Astrocyte (in vitro differentiated cells and primary cell): ENCODE measurements at regions not wholly inside any gene's neighbourhood (a gene's known extent, or its start where the extent isn't known, plus 50 kb on each side); places are given as distances from the start of the nearest gene placed in this dataset.

Experiments used
- DNase-seq: peaks from one replicate; pipeline ENCODE4 v3.0.0-alpha.2; 2010; ENCODE audit warnings: low read depth
- FAIRE-seq: peaks from 2 replicates; lab custom pipeline; 2011; peaks lifted over from hg19 to GRCh38; lab: Jason Lieb, UNC
- H2AFZ ChIP-seq: 2 replicates; pipeline ENCODE4 v1.6.0; 2012; ENCODE audit warnings: low read depth, low read length, inconsistent platforms
- H3K27ac ChIP-seq: 2 replicates; pipeline ENCODE4 v1.5.1; 2011; ENCODE audit warnings: low read depth, low read length, inconsistent platforms
- H3K27me3 ChIP-seq: 2 replicates; pipeline ENCODE4 v1.6.0; 2011; ENCODE audit warnings: low read length, inconsistent platforms; ENCODE audit not compliant: insufficient read depth
- H3K36me3 ChIP-seq: 2 replicates; pipeline ENCODE4 v1.5.1; 2011; ENCODE audit warnings: low read length, inconsistent platforms; ENCODE audit not compliant: insufficient read depth
- H3K4me1 ChIP-seq: 2 replicates; pipeline ENCODE4 v1.5.1; 2011; ENCODE audit warnings: low read length, inconsistent platforms; ENCODE audit not compliant: insufficient read depth
- H3K4me2 ChIP-seq: 2 replicates; pipeline ENCODE4 v1.6.0; 2012; ENCODE audit warnings: low read length, inconsistent platforms
- H3K4me3 ChIP-seq: 2 replicates; pipeline ENCODE4 v1.5.1; 2011; ENCODE audit warnings: low read depth, mild to moderate bottlenecking, low read length, inconsistent platforms; ENCODE audit not compliant: insufficient read depth
- H3K79me2 ChIP-seq: 2 replicates; pipeline ENCODE4 v1.6.0; 2012; ENCODE audit warnings: mild to moderate bottlenecking, low read length, inconsistent platforms; ENCODE audit not compliant: insufficient read depth
- H3K9ac ChIP-seq: 2 replicates; pipeline ENCODE4 v1.6.0; 2012; ENCODE audit warnings: mild to moderate bottlenecking, low read length, inconsistent platforms
- H3K9me3 ChIP-seq: 2 replicates; pipeline ENCODE4 v1.5.1; 2012; ENCODE audit warnings: low read depth, mild to moderate bottlenecking, low read length, inconsistent platforms; ENCODE audit not compliant: insufficient read depth
- H4K20me1 ChIP-seq: 2 replicates; pipeline ENCODE4 v1.6.0; 2012; ENCODE audit warnings: low read length, inconsistent platforms; ENCODE audit not compliant: insufficient read depth
- H3K27ac Mint-ChIP-seq: one replicate; pipeline ENCODE4 v1.8.0; 2021; ENCODE audit warnings: mild to moderate bottlenecking, mixed read lengths; ENCODE audit not compliant: unreplicated experiment
- H3K27me3 Mint-ChIP-seq: one replicate; pipeline ENCODE4 v1.8.0; 2021; ENCODE audit warnings: low read depth, mixed read lengths; ENCODE audit not compliant: unreplicated experiment
- H3K36me3 Mint-ChIP-seq: one replicate; pipeline ENCODE4 v1.8.0; 2021; ENCODE audit warnings: low read depth, mixed read lengths; ENCODE audit not compliant: unreplicated experiment
- H3K4me1 Mint-ChIP-seq: one replicate; pipeline ENCODE4 v1.8.0; 2021; ENCODE audit warnings: low read depth, mixed read lengths; ENCODE audit not compliant: unreplicated experiment
- H3K4me3 Mint-ChIP-seq: one replicate; pipeline ENCODE4 v1.8.0; 2021; ENCODE audit warnings: mild to moderate bottlenecking, moderate library complexity, mixed read lengths; ENCODE audit not compliant: unreplicated experiment
- H3K9me3 Mint-ChIP-seq: one replicate; pipeline ENCODE4 v1.8.0; 2021; ENCODE audit warnings: mild to moderate bottlenecking, mixed read lengths; ENCODE audit not compliant: unreplicated experiment
- EZH2 ChIP-seq: IDR thresholded peaks from 2 replicates; pipeline ENCODE4 v1.6.1; 2012; ENCODE audit warnings: mild to moderate bottlenecking, low read length, inconsistent platforms; ENCODE audit not compliant: insufficient read depth
- TF ChIP-seq, protein P1 (sequence below): IDR thresholded peaks from 2 replicates; pipeline ENCODE4 v1.5.1; 2011; ENCODE audit warnings: low read depth, mild to moderate bottlenecking, inconsistent platforms, low read length, moderate library complexity; ENCODE audit not compliant: insufficient read depth

DNA sequence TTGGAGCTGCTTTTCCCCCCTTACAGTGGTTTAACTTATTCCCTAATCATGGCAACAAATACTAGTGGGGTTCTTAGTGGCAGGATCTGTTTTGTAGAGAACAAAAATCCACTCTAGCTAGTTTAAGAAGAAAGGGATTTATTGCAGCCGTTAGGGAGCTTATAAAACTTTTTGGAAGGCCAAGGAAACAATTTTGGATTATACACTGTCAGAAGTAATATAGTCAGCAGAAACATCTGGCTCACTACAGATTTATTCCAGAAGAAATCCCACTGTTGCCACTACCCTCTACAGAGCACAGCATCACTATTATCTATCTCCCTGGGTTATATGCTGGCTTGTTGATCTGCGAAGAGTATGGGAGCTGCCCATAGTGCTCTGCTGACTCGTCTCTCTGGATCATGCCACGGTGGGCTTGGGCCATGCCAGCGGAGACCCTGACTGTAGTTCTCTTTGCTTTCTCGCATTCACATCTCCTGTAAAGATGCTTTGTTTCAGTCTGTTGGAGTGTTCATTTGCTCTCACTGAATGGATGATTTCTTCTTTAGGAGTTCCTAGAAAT, 107.5 kb downstream of the ODF2L start:
- H3K9me3 Mint-ChIP-seq = peaks cover 2% of the 10 kb centered on the region
- no peak overlapping the region for H3K27ac Mint-ChIP-seq

DNA sequence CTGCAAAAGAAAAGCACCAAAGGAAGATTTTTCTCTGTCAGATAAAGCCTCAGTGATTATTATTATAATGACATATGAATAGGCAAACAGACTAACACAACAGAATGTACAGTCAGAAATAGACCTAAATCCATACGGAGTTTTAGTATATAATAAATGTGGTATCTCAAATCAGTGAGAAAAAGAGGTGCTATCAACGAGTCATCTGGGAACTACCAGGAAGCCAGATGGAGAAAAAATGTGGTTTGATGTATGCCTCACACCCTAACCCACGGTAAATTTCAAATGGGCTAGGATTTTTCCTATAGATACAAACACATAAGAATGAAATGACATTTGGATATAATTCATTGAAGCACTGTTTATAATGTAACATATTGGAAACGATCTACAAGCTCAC, 110.3 kb downstream of the ODF2L start:
- H3K4me3 Mint-ChIP-seq = no peak overlapping the region

More for the DNA sequence above, 107.5 kb downstream of the ODF2L start:
- Mint-ChIP-seq H3K36me3 (no peaks in the 10 kb centered on the region), H3K4me3 (no peak overlapping the region), H3K4me1 (no peaks in the 10 kb centered on the region), H3K27me3 (no peaks in the 10 kb centered on the region)
- H3K4me2 ChIP-seq = no peak overlapping the region
- no peak overlapping the region for H3K9ac ChIP-seq
- no peak overlapping the region for H3K4me3 ChIP-seq
- DNase-seq (no peak), FAIRE-seq (no peak)
- H2AFZ ChIP-seq = no peak overlapping the region
- no peaks in the 10 kb centered on the region for H4K20me1 ChIP-seq
- no peaks in the 10 kb centered on the region for H3K9me3 ChIP-seq
- H3K4me1 ChIP-seq = no peaks in the 10 kb centered on the region
- no peaks in the 10 kb centered on the region for H3K79me2 ChIP-seq
- TF ChIP-seq, protein P1, sequence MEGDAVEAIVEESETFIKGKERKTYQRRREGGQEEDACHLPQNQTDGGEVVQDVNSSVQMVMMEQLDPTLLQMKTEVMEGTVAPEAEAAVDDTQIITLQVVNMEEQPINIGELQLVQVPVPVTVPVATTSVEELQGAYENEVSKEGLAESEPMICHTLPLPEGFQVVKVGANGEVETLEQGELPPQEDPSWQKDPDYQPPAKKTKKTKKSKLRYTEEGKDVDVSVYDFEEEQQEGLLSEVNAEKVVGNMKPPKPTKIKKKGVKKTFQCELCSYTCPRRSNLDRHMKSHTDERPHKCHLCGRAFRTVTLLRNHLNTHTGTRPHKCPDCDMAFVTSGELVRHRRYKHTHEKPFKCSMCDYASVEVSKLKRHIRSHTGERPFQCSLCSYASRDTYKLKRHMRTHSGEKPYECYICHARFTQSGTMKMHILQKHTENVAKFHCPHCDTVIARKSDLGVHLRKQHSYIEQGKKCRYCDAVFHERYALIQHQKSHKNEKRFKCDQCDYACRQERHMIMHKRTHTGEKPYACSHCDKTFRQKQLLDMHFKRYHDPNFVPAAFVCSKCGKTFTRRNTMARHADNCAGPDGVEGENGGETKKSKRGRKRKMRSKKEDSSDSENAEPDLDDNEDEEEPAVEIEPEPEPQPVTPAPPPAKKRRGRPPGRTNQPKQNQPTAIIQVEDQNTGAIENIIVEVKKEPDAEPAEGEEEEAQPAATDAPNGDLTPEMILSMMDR = no peak
- no peak for TF ChIP-seq EZH2
- no peaks in the 10 kb centered on the region for H3K36me3 ChIP-seq
- no peaks in the 10 kb centered on the region for H3K27me3 ChIP-seq
- no peak overlapping the region for H3K27ac ChIP-seq

DNA sequence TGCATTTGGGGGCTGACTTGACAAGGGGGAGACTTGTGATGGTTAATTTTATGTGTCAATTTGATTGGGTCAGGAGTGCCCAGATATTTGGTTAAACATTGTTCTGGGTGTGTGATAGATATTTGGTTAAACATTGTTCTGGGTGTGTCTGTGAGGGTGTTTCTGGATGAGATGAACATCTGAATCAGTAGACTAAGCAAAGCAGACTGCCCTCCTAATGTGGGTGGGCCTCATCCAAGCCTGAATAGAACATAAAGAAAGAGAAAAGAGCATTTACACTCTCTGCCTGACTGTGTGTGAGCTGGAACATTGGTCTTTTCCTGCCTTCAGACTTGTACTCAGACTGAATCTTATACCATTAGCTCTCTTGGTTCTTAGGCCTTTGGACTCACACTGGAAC, 113.5 kb downstream of the ODF2L start:
- no peaks in the 10 kb centered on the region for H3K9me3 Mint-ChIP-seq
- Histone ChIP-seq H3K36me3 (no peaks in the 10 kb centered on the region), H3K27ac (no peak overlapping the region), H3K9ac (no peak overlapping the region), H3K9me3 (no peaks in the 10 kb centered on the region), H4K20me1 (no peaks in the 10 kb centered on the region), H3K4me1 (no peaks in the 10 kb centered on the region), H2AFZ (no peak overlapping the region), H3K4me3 (no peak overlapping the region), H3K4me2 (no peak overlapping the region), H3K79me2 (no peaks in the 10 kb centered on the region), H3K27me3 (no peaks in the 10 kb centered on the region)
- no peak for DNase-seq
- no peak overlapping the region for H3K4me3 Mint-ChIP-seq
- H3K36me3 Mint-ChIP-seq = no peaks in the 10 kb centered on the region
- FAIRE-seq = no peak
- no peak for TF ChIP-seq EZH2
- TF ChIP-seq, protein P1 = no peak
- H3K4me1 Mint-ChIP-seq = peaks cover 2% of the 10 kb centered on the region
- no peak overlapping the region for H3K27ac Mint-ChIP-seq
- H3K27me3 Mint-ChIP-seq = peaks cover 2% of the 10 kb centered on the region

More for the DNA sequence above, 110.3 kb downstream of the ODF2L start:
- no peak for FAIRE-seq
- H3K36me3 Mint-ChIP-seq = no peaks in the 10 kb centered on the region
- peaks cover 2% of the 10 kb centered on the region for H3K9me3 Mint-ChIP-seq
- TF ChIP-seq, protein P1 = no peak
- no peak for TF ChIP-seq EZH2
- Histone ChIP-seq H2AFZ (no peak overlapping the region), H3K79me2 (no peaks in the 10 kb centered on the region), H4K20me1 (no peaks in the 10 kb centered on the region), H3K27ac (no peak overlapping the region), H3K4me2 (no peak overlapping the region), H3K9me3 (no peaks in the 10 kb centered on the region), H3K9ac (no peak overlapping the region), H3K4me3 (no peak overlapping the region), H3K4me1 (no peaks in the 10 kb centered on the region), H3K36me3 (no peaks in the 10 kb centered on the region), H3K27me3 (no peaks in the 10 kb centered on the region)
- H3K4me1 Mint-ChIP-seq = no peaks in the 10 kb centered on the region
- H3K27me3 Mint-ChIP-seq = no peaks in the 10 kb centered on the region
- H3K27ac Mint-ChIP-seq = no peak overlapping the region
- no peak for DNase-seq
